Loucy (cell line): ENCODE measurements at regions not wholly inside any gene's neighbourhood (a gene's known extent, or its start where the extent isn't known, plus 50 kb on each side); places are given as distances from the start of the nearest gene placed in this dataset.

ENCODE experiments used
- CTCF ChIP-seq: fragments of 200-600 bp; sonication (generic); conservative IDR thresholded peaks from 2 replicates; pipeline ENCODE4 v1.5.1; 2014; ENCODE audit warnings: mild to moderate bottlenecking, antibody characterized with exemption, low read length
- EZH2phosphoT487 ChIP-seq: fragments of 200-600 bp; IDR thresholded peaks from 2 replicates; pipeline ENCODE4 v1.6.1; 2018; ENCODE audit warnings: antibody characterized with exemption, mild to moderate bottlenecking, moderate library complexity, borderline replicate concordance

- TF ChIP-seq CTCF = no peak
- TF ChIP-seq EZH2phosphoT487 = no peak
These were observed 197.6 kb downstream of the BCL11A start for GRCh38 chr2:60355849-60356261.
